Suprapubic skin (tissue), 3 donors: ENCODE measurements at regions not wholly inside any gene's neighbourhood (a gene's known extent, or its start where the extent isn't known, plus 50 kb on each side); places are given as distances from the start of the nearest gene placed in this dataset.

Source experiments
- CTCF ChIP-seq, 2 donors: fragments of 200-600 bp in 1 of 2; fragments of 450-650 bp in 1 of 2; sonication (generic) in 1 of 2; IDR thresholded peaks; one replicate each; pipeline ENCODE4 v1.5.1; 2016 to 2019; ENCODE audit warnings: antibody characterized with exemption in 2 of 2, mild to moderate bottlenecking in 1 of 2, moderate library complexity in 1 of 2
- POLR2AphosphoS5 ChIP-seq, 3 donors: sonication (generic); formaldehyde crosslinking; IDR thresholded peaks; one replicate each; pipeline ENCODE4 v1.6.1; 2017; ENCODE audit warnings: antibody characterized with exemption in 3 of 3

GRCh38 chr1:2955652-2956051 is 65.6 kb upstream of the ACTRT2 start:
- TF ChIP-seq POLR2AphosphoS5 (IDR thresholded peaks at IDR 0.05): no peak
- no peak for TF ChIP-seq CTCF (IDR thresholded peaks at IDR 0.05)
